ENCODE measurements at regions not wholly inside any gene's neighbourhood (a gene's known extent, or its start where the extent isn't known, plus 50 kb on each side); places are given as distances from the start of the nearest gene placed in this dataset.
A peak's percentile ranks its signal among the peaks of the same experiment; 100 is the strongest.

GRCh38 chr2:6589150-6589549, 276.6 kb downstream of the CMPK2 start:
- H3K4me3 ChIP-seq (ENCODE audit: low read depth, low read length): no peak overlapping the region
- TF ChIP-seq CTCF (IDR thresholded peaks at IDR 0.05; ENCODE audit: low read depth, low read length) (no peak), POLR2A (IDR thresholded peaks at IDR 0.05; ENCODE audit: extremely low read depth, insufficient read length) (no peak), MYC (IDR thresholded peaks at IDR 0.05; ENCODE audit: low read depth, low read length) (no peak), MAX (IDR thresholded peaks at IDR 0.05; ENCODE audit: low read depth, low read length) (no peak)
- no peak for DNase-seq (ENCODE audit: low read depth)

GRCh38 chr2:6590442-6590841, 275.3 kb downstream of the CMPK2 start:
- TF ChIP-seq MAX (IDR thresholded peaks at IDR 0.05; ENCODE audit: low read depth, low read length): no peak
- TF ChIP-seq POLR2A (IDR thresholded peaks at IDR 0.05; ENCODE audit: extremely low read depth, insufficient read length): no peak
- no peak overlapping the region for H3K4me3 ChIP-seq (ENCODE audit: low read depth, low read length)
- DNase-seq (ENCODE audit: low read depth): no peak

GRCh38 chr2:6602471-6602870, 263.2 kb downstream of the CMPK2 start:
- H3K4me3 ChIP-seq (ENCODE audit: low read depth, low read length): no peak overlapping the region
- peak; percentile 4 for DNase-seq (ENCODE audit: low read depth)
- TF ChIP-seq MYC (IDR thresholded peaks at IDR 0.05; ENCODE audit: low read depth, low read length) (no peak), MAX (IDR thresholded peaks at IDR 0.05; ENCODE audit: low read depth, low read length) (no peak), CTCF (IDR thresholded peaks at IDR 0.05; ENCODE audit: low read depth, low read length) (no peak), POLR2A (IDR thresholded peaks at IDR 0.05; ENCODE audit: extremely low read depth, insufficient read length) (no peak)

- DNase-seq (ENCODE audit: low read depth): no peak
- no peak overlapping the region for H3K4me3 ChIP-seq (ENCODE audit: low read depth, low read length)
- TF ChIP-seq MYC (IDR thresholded peaks at IDR 0.05; ENCODE audit: low read depth, low read length): no peak
- TF ChIP-seq POLR2A (IDR thresholded peaks at IDR 0.05; ENCODE audit: extremely low read depth, insufficient read length): no peak
- no peak for TF ChIP-seq MAX (IDR thresholded peaks at IDR 0.05; ENCODE audit: low read depth, low read length)
- no peak for TF ChIP-seq CTCF (IDR thresholded peaks at IDR 0.05; ENCODE audit: low read depth, low read length)
These were observed 259.7 kb downstream of the CMPK2 start for GRCh38 chr2:6605836-6606505.

GRCh38 chr2:6617794-6618193, 247.9 kb downstream of the CMPK2 start:
- no peak overlapping the region for H3K4me3 ChIP-seq (ENCODE audit: low read depth, low read length)
- no peak for DNase-seq (ENCODE audit: low read depth)
- TF ChIP-seq MAX (IDR thresholded peaks at IDR 0.05; ENCODE audit: low read depth, low read length) (no peak), CTCF (IDR thresholded peaks at IDR 0.05; ENCODE audit: low read depth, low read length) (no peak), MYC (IDR thresholded peaks at IDR 0.05; ENCODE audit: low read depth, low read length) (no peak), POLR2A (IDR thresholded peaks at IDR 0.05; ENCODE audit: extremely low read depth, insufficient read length) (no peak)

GRCh38 chr2:6618201-6618600, 247.5 kb downstream of the CMPK2 start:
- no peak for TF ChIP-seq POLR2A (IDR thresholded peaks at IDR 0.05; ENCODE audit: extremely low read depth, insufficient read length)
- no peak for TF ChIP-seq MYC (IDR thresholded peaks at IDR 0.05; ENCODE audit: low read depth, low read length)
- TF ChIP-seq MAX (IDR thresholded peaks at IDR 0.05; ENCODE audit: low read depth, low read length): no peak
- no peak for TF ChIP-seq CTCF (IDR thresholded peaks at IDR 0.05; ENCODE audit: low read depth, low read length)
- no peak for DNase-seq (ENCODE audit: low read depth)
- no peak overlapping the region for H3K4me3 ChIP-seq (ENCODE audit: low read depth, low read length)
